ENCODE measurements at regions not wholly inside any gene's neighbourhood (a gene's known extent, or its start where the extent isn't known, plus 50 kb on each side); places are given as distances from the start of the nearest gene placed in this dataset.
"Not testable (repeated sequence)": the region's sequence is repeated elsewhere in the genome, so short reads cannot be mapped to it uniquely, and the experiment has no call there.

GRCh38 chr6:113680301-113680700 lies 176.8 kb upstream of the MARCKS start:
- intact Hi-C loops (cut with micrococcal nuclease): no loop called here

- intact Hi-C loops (cut with micrococcal nuclease): no loop called here
Measured at GRCh38 chr6:113683968-113684367, 173.2 kb upstream of the MARCKS start.

GRCh38 chr6:113684382-113684901 lies 172.7 kb upstream of the MARCKS start:
- intact Hi-C loops (cut with micrococcal nuclease): no loop called here

GRCh38 chr6:113686049-113686448 lies 171.1 kb upstream of the MARCKS start:
- intact Hi-C loops (cut with micrococcal nuclease): no loop called here

GRCh38 chr6:113689620-113690019 lies 167.5 kb upstream of the MARCKS start:
- intact Hi-C loops (cut with micrococcal nuclease): not testable (repeated sequence)

GRCh38 chr6:113690281-113691259 lies 166.6 kb upstream of the MARCKS start:
- intact Hi-C loops (cut with micrococcal nuclease): no loop called here

- intact Hi-C loops (cut with micrococcal nuclease): no loop called here
Measured at GRCh38 chr6:113691260-113691656, 165.9 kb upstream of the MARCKS start.

- intact Hi-C loops (cut with micrococcal nuclease): no loop called here
Measured at GRCh38 chr6:113693851-113694250, 163.3 kb upstream of the MARCKS start.

- intact Hi-C loops (cut with micrococcal nuclease): no loop called here
Measured at GRCh38 chr6:113694278-113695077, 162.7 kb upstream of the MARCKS start.

GRCh38 chr6:113695516-113695915 lies 161.6 kb upstream of the MARCKS start:
- intact Hi-C loops (cut with micrococcal nuclease): no loop called here

GRCh38 chr6:113696960-113697359 lies 160.2 kb upstream of the MARCKS start:
- intact Hi-C loops (cut with micrococcal nuclease): no loop called here

- intact Hi-C loops (cut with micrococcal nuclease): no loop called here
Measured at GRCh38 chr6:113697632-113698410, 159.3 kb upstream of the MARCKS start.

- intact Hi-C loops (cut with micrococcal nuclease): no loop called here
Measured at GRCh38 chr6:113699239-113699638, 157.9 kb upstream of the MARCKS start.

- intact Hi-C loops (cut with micrococcal nuclease): no loop called here
Measured at GRCh38 chr6:113701552-113702254, 155.4 kb upstream of the MARCKS start.

GRCh38 chr6:113707194-113707593 lies 150.0 kb upstream of the MARCKS start:
- intact Hi-C loops (cut with micrococcal nuclease): no loop called here

- intact Hi-C loops (cut with micrococcal nuclease): no loop called here
Measured at GRCh38 chr6:113709936-113710509, 147.1 kb upstream of the MARCKS start.

GRCh38 chr6:113713665-113714064 lies 143.5 kb upstream of the MARCKS start:
- intact Hi-C loops (cut with micrococcal nuclease): no loop called here

GRCh38 chr6:113718588-113718987 lies 138.6 kb upstream of the MARCKS start:
- intact Hi-C loops (cut with micrococcal nuclease): no loop called here

GRCh38 chr6:113719064-113719463 lies 138.1 kb upstream of the MARCKS start:
- intact Hi-C loops (cut with micrococcal nuclease): no loop called here

- intact Hi-C loops (cut with micrococcal nuclease): no loop called here
Measured at GRCh38 chr6:113719545-113719944, 137.6 kb upstream of the MARCKS start.

All from T-helper 1 cell treated with Interleukin-12 subunit alpha and Interleukin-12 subunit beta and Interleukin-4 antibody, amounts not matched to agents 30 ng/mL and 1 ng/mL, for 36 hours (primary cell).